ENCODE measurements at regions not wholly inside any gene's neighbourhood (a gene's known extent, or its start where the extent isn't known, plus 50 kb on each side); places are given as distances from the start of the nearest gene placed in this dataset.
A peak's percentile ranks its signal among the peaks of the same experiment; 100 is the strongest.

- DNase-seq (no peak), ATAC-seq (ENCODE audit: low FRiP score in 2 of 2) (no peak)
- H3K4me1 ChIP-seq: no peaks in the 10 kb centered on the region
- no peak overlapping the region for H3K4me3 ChIP-seq
- H3K27ac ChIP-seq: no peak overlapping the region
- no peaks in the 10 kb centered on the region for H3K27me3 ChIP-seq
- TF ChIP-seq POLR2A (IDR thresholded peaks at IDR 0.05): no peak
- no peak for TF ChIP-seq POLR2AphosphoS5 (IDR thresholded peaks at IDR 0.05)
- no peak for TF ChIP-seq EP300 (IDR thresholded peaks at IDR 0.05)
- H3K9me3 ChIP-seq: no peaks in the 10 kb centered on the region
- 27 to 71% methylated on average over 1 of the region's 1 CpG for WGBS, 2 donors
- no peaks in the 10 kb centered on the region for H3K36me3 ChIP-seq
Observed at GRCh38 chrX:45329217-45329616, 128.5 kb upstream of the DIPK2B start.

GRCh38 chrX:45324941-45325340, 124.3 kb upstream of the DIPK2B start:
- no peaks in the 10 kb centered on the region for H3K4me1 ChIP-seq
- ATAC-seq (ENCODE audit: low FRiP score in 2 of 2) (no peak), DNase-seq (no peak)
- H3K4me3 ChIP-seq: no peak overlapping the region
- H3K36me3 ChIP-seq: no peaks in the 10 kb centered on the region
- H3K27ac ChIP-seq: no peak overlapping the region
- WGBS, 2 donors: 60 to 64% methylated on average over 3 of the region's 3 CpGs
- no peak for TF ChIP-seq POLR2A (IDR thresholded peaks at IDR 0.05)
- TF ChIP-seq CTCF (IDR thresholded peaks at IDR 0.05): no peak
- no peak for TF ChIP-seq POLR2AphosphoS5 (IDR thresholded peaks at IDR 0.05)
- TF ChIP-seq EP300 (IDR thresholded peaks at IDR 0.05): no peak
- no peaks in the 10 kb centered on the region for H3K9me3 ChIP-seq
- H3K27me3 ChIP-seq: no peaks in the 10 kb centered on the region

- WGBS, 2 donors: 60 to 63% methylated on average over 1 to 3 of the region's 3 CpGs
- ATAC-seq (ENCODE audit: low FRiP score in 2 of 2): no peak
- H3K4me1 ChIP-seq: no peaks in the 10 kb centered on the region
- no peak overlapping the region for H3K4me3 ChIP-seq
- TF ChIP-seq EP300 (IDR thresholded peaks at IDR 0.05) (no peak), POLR2A (IDR thresholded peaks at IDR 0.05) (no peak), POLR2AphosphoS5 (IDR thresholded peaks at IDR 0.05) (no peak), CTCF (IDR thresholded peaks at IDR 0.05) (no peak)
- no peaks in the 10 kb centered on the region for H3K9me3 ChIP-seq
- no peak overlapping the region for H3K27ac ChIP-seq
- H3K36me3 ChIP-seq: no peaks in the 10 kb centered on the region
- no peak for DNase-seq
- H3K27me3 ChIP-seq: no peaks in the 10 kb centered on the region
Observed at GRCh38 chrX:45323387-45323786, 122.7 kb upstream of the DIPK2B start.

- TF ChIP-seq POLR2A (IDR thresholded peaks at IDR 0.05) (no peak), CTCF (IDR thresholded peaks at IDR 0.05) (no peak), POLR2AphosphoS5 (IDR thresholded peaks at IDR 0.05) (no peak), EP300 (IDR thresholded peaks at IDR 0.05) (no peak)
- no peak overlapping the region for H3K27ac ChIP-seq
- ATAC-seq (ENCODE audit: low FRiP score in 2 of 2) (no peak), DNase-seq (no peak)
- H3K4me3 ChIP-seq: no peak overlapping the region
- H3K36me3 ChIP-seq: no peaks in the 10 kb centered on the region
- H3K9me3 ChIP-seq: no peaks in the 10 kb centered on the region
- no peaks in the 10 kb centered on the region for H3K27me3 ChIP-seq
- H3K4me1 ChIP-seq: no peaks in the 10 kb centered on the region
Observed at GRCh38 chrX:45322820-45323219, 122.1 kb upstream of the DIPK2B start.

- no peaks in the 10 kb centered on the region for H3K36me3 ChIP-seq
- 22 to 27% methylated on average over 2 of the region's 2 CpGs for WGBS, 2 donors
- TF ChIP-seq POLR2AphosphoS5 (IDR thresholded peaks at IDR 0.05) (no peak), CTCF (IDR thresholded peaks at IDR 0.05) (peak in 5 of 6 experiments; percentile 22 to 48 (median 30))
- H3K4me1 ChIP-seq: no peaks in the 10 kb centered on the region
- H3K9me3 ChIP-seq: no peaks in the 10 kb centered on the region
- no peaks in the 10 kb centered on the region for H3K27me3 ChIP-seq
- DNase-seq: peak in 1 of 2 donors; percentile 30
- H3K4me3 ChIP-seq: no peak overlapping the region
- H3K27ac ChIP-seq: no peak overlapping the region
- peak in 1 of 2 donors; percentile 60 for ATAC-seq (ENCODE audit: low FRiP score in 2 of 2)
Observed at GRCh38 chrX:45322382-45322781, 121.7 kb upstream of the DIPK2B start.
